Neutrophil (primary cell): ENCODE measurements at regions not wholly inside any gene's neighbourhood (a gene's known extent, or its start where the extent isn't known, plus 50 kb on each side); places are given as distances from the start of the nearest gene placed in this dataset.

ENCODE experiments used
- H3K27ac ChIP-seq: fragments of 200-600 bp; sonication (generic); 2 replicates; pipeline ENCODE4 v1.5.1; 2016; ENCODE audit warnings: mild to moderate bottlenecking, moderate library complexity
- H3K27me3 ChIP-seq: fragments of 200-600 bp; sonication (generic); 2 replicates; pipeline ENCODE4 v1.6.0; 2016; ENCODE audit warnings: mild to moderate bottlenecking
- H3K36me3 ChIP-seq: fragments of 200-600 bp; sonication (generic); 2 replicates; pipeline ENCODE4 v1.5.1; 2017
- H3K4me1 ChIP-seq, 2 experiments: fragments of 200-600 bp in 1 of 2; sonication (generic) in 1 of 2; 1 replicate in 1 of 2; 2 replicates in 1 of 2; pipeline versions ENCODE4 v1.5.1 to v1.6.1; 2013 to 2016; ENCODE audit warnings: low read depth in 1 of 2, low read length in 1 of 2, mild to moderate bottlenecking in 1 of 2, moderate library complexity in 1 of 2; ENCODE audit not compliant: control insufficient read depth in 1 of 2, insufficient read depth in 1 of 2
- H3K4me3 ChIP-seq, 2 experiments: fragments of 200-600 bp in 1 of 2; sonication (generic) in 1 of 2; 1 replicate in 1 of 2; 2 replicates in 1 of 2; pipeline ENCODE4 v1.5.1; 2013 to 2016; ENCODE audit warnings: low read depth in 1 of 2, low read length in 1 of 2, mild to moderate bottlenecking in 1 of 2, moderate library complexity in 1 of 2
- H3K9me3 ChIP-seq: fragments of 200-600 bp; sonication (generic); 2 replicates; pipeline ENCODE4 v1.5.1; 2016
- TF ChIP-seq, protein P1 (sequence below): fragments of 200-600 bp; sonication (generic); IDR thresholded peaks from 2 replicates; pipeline ENCODE4 v1.5.1; 2016; ENCODE audit warnings: antibody characterized with exemption

DNA sequence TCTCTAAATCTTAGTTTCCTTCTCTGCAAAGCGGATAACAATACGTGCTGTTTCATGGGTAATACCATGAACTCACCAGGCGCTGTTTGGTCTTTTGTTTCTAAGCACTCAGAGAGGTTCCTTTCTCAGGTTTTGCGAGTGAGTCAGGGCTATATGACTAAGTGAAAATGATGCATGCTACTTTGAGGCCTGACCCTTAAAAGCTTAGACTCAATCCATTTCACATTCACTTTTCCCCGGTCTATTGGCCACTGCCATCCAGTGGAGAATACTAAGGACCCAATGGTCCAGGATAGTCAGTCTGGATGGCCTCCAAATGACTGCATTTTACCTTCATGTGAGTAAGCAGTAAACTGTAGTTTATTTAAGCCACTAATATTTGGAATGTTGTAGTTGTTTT lies 400.8 kb upstream of the SLIT2 start:
- Histone ChIP-seq H3K4me1 (no peaks in the 10 kb centered on the region), H3K27ac (no peak overlapping the region), H3K4me3 (no peak overlapping the region), H3K36me3 (no peaks in the 10 kb centered on the region), H3K27me3 (no peaks in the 10 kb centered on the region), H3K9me3 (no peaks in the 10 kb centered on the region)
- TF ChIP-seq, protein P1, sequence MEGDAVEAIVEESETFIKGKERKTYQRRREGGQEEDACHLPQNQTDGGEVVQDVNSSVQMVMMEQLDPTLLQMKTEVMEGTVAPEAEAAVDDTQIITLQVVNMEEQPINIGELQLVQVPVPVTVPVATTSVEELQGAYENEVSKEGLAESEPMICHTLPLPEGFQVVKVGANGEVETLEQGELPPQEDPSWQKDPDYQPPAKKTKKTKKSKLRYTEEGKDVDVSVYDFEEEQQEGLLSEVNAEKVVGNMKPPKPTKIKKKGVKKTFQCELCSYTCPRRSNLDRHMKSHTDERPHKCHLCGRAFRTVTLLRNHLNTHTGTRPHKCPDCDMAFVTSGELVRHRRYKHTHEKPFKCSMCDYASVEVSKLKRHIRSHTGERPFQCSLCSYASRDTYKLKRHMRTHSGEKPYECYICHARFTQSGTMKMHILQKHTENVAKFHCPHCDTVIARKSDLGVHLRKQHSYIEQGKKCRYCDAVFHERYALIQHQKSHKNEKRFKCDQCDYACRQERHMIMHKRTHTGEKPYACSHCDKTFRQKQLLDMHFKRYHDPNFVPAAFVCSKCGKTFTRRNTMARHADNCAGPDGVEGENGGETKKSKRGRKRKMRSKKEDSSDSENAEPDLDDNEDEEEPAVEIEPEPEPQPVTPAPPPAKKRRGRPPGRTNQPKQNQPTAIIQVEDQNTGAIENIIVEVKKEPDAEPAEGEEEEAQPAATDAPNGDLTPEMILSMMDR, result no peak

- H3K9me3 ChIP-seq, result no peaks in the 10 kb centered on the region
- TF ChIP-seq, protein P1, result no peak
- no peak overlapping the region for H3K4me3 ChIP-seq
- H3K4me1 ChIP-seq, result no peaks in the 10 kb centered on the region
- no peaks in the 10 kb centered on the region for H3K27me3 ChIP-seq
- H3K27ac ChIP-seq, result no peak overlapping the region
- no peaks in the 10 kb centered on the region for H3K36me3 ChIP-seq
These were observed 407.3 kb upstream of the SLIT2 start for GRCh38 chr4:19844446-19844845.

GRCh38 chr4:19842471-19842870 lies 409.2 kb upstream of the SLIT2 start:
- Histone ChIP-seq H3K36me3 (no peaks in the 10 kb centered on the region), H3K27ac (no peak overlapping the region), H3K27me3 (no peaks in the 10 kb centered on the region), H3K4me1 (no peaks in the 10 kb centered on the region), H3K4me3 (no peak overlapping the region), H3K9me3 (no peaks in the 10 kb centered on the region)
- TF ChIP-seq, protein P1, result no peak

DNA sequence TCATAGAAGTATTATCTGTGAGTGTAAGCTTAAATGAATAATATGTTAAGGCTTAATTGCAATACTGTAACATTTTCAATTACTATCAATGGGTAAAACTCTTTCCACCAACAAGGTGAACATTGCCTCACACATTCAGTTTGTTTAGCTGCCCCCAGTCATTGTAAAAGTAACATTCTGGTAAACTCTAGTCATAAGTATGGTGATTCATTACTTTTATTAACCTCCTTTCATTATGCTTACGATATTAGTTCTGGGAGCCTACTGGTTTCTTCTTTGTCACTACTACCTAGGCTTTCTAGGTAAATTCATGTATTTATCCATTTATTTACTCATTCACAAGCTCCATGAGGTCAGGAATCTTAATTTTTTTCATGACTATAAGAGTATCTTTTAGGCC lies 412.8 kb upstream of the SLIT2 start:
- no peak overlapping the region for H3K4me3 ChIP-seq
- no peaks in the 10 kb centered on the region for H3K9me3 ChIP-seq
- no peak overlapping the region for H3K27ac ChIP-seq
- TF ChIP-seq, protein P1, result no peak
- H3K36me3 ChIP-seq, result no peaks in the 10 kb centered on the region
- no peaks in the 10 kb centered on the region for H3K4me1 ChIP-seq
- no peaks in the 10 kb centered on the region for H3K27me3 ChIP-seq

DNA sequence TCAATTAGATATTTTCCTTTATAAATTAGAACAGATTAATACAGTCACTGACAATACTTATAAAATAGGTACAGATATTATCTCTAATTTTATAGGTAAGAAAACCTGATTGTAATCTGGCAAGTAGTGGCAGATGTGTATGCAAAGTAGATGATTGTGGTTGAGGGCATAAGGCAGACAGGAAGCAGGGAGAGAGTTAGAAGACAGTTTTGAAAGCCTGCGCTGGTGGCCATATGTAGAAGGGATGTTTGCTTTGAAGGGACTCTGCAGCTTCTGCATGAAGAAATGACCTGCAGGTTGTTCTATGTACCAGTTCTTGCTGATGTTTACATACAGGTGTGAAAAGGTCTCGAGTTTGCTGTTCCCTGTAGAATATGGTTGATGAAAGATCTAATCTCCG lies 416.3 kb upstream of the SLIT2 start:
- no peaks in the 10 kb centered on the region for H3K9me3 ChIP-seq
- no peak overlapping the region for H3K4me3 ChIP-seq
- no peaks in the 10 kb centered on the region for H3K27me3 ChIP-seq
- no peaks in the 10 kb centered on the region for H3K36me3 ChIP-seq
- TF ChIP-seq, protein P1, result no peak
- H3K4me1 ChIP-seq, result no peaks in the 10 kb centered on the region
- no peak overlapping the region for H3K27ac ChIP-seq

- no peak overlapping the region for H3K27ac ChIP-seq
- H3K9me3 ChIP-seq, result no peaks in the 10 kb centered on the region
- TF ChIP-seq, protein P1, result no peak
- H3K36me3 ChIP-seq, result no peaks in the 10 kb centered on the region
- no peaks in the 10 kb centered on the region for H3K4me1 ChIP-seq
- no peak overlapping the region for H3K4me3 ChIP-seq
- no peaks in the 10 kb centered on the region for H3K27me3 ChIP-seq
These were observed 419.3 kb upstream of the SLIT2 start for GRCh38 chr4:19832411-19832810.
